Smooth muscle cell (in vitro differentiated cells): ENCODE measurements at regions not wholly inside any gene's neighbourhood (a gene's known extent, or its start where the extent isn't known, plus 50 kb on each side); places are given as distances from the start of the nearest gene placed in this dataset.

ENCODE experiments used
- DNase-seq: peaks from one replicate; lab custom pipeline; 2025; ENCODE audit not compliant: unreplicated experiment; lab: John Stamatoyannopoulos, UW
- H2AFZ ChIP-seq: fragments of 200-600 bp; sonication (generic); 2 replicates; pipeline ENCODE4 v1.6.0; 2016; ENCODE audit warnings: antibody characterized with exemption, low read depth, mild to moderate bottlenecking
- H3F3A ChIP-seq: fragments of 200-600 bp; sonication (generic); 2 replicates; pipeline ENCODE4 v1.6.0; 2017; ENCODE audit warnings: antibody characterized with exemption, low read depth
- H3K27ac ChIP-seq: fragments of 200-600 bp; sonication (generic); 2 replicates; pipeline ENCODE4 v1.5.1; 2016; ENCODE audit warnings: low read depth, mild to moderate bottlenecking
- H3K27me3 ChIP-seq: fragments of 200-600 bp; sonication (generic); 2 replicates; pipeline ENCODE4 v1.6.1; 2016; ENCODE audit warnings: low read depth, mild to moderate bottlenecking
- H3K36me3 ChIP-seq: fragments of 200-600 bp; sonication (generic); 2 replicates; pipeline ENCODE4 v1.5.1; 2016; ENCODE audit warnings: low read depth
- H3K4me1 ChIP-seq: fragments of 200-600 bp; sonication (generic); 2 replicates; pipeline ENCODE4 v1.5.1; 2016; ENCODE audit warnings: low read depth
- H3K4me2 ChIP-seq: fragments of 200-600 bp; sonication (generic); 2 replicates; pipeline ENCODE4 v1.6.0; 2016; ENCODE audit warnings: mild to moderate bottlenecking
- H3K4me3 ChIP-seq: fragments of 200-600 bp; sonication (generic); 2 replicates; pipeline ENCODE4 v1.5.1; 2016; ENCODE audit warnings: mild to moderate bottlenecking
- H3K79me2 ChIP-seq: fragments of 200-600 bp; sonication (generic); 2 replicates; pipeline ENCODE4 v1.6.0; 2016; ENCODE audit warnings: low read depth, mild to moderate bottlenecking
- H3K9ac ChIP-seq: fragments of 200-600 bp; sonication (generic); 2 replicates; pipeline ENCODE4 v1.6.0; 2016; ENCODE audit warnings: low read depth
- H3K9me3 ChIP-seq: fragments of 200-600 bp; sonication (generic); replicated peaks from 2 replicates; pipeline ENCODE4 v1.5.1; 2016; ENCODE audit warnings: low read depth
- H4K20me1 ChIP-seq: fragments of 200-600 bp; sonication (generic); 2 replicates; pipeline ENCODE4 v1.6.0; 2016; ENCODE audit warnings: low read depth
- WGBS: methylation state at CpG from one replicate; pipeline ENCODE4 v1.1.7; 2016; ENCODE audit warnings: low lambda C conversion rate; 5-methylcytosine and 5-hydroxymethylcytosine counted together
- TF ChIP-seq, protein P1 (sequence below): fragments of 200-600 bp; sonication (generic); IDR thresholded peaks from 2 replicates; pipeline ENCODE4 v1.5.1; 2017; ENCODE audit warnings: borderline replicate concordance, mild to moderate bottlenecking, antibody characterized with exemption; ENCODE audit not compliant: insufficient read depth, poor library complexity, severe bottlenecking

DNA sequence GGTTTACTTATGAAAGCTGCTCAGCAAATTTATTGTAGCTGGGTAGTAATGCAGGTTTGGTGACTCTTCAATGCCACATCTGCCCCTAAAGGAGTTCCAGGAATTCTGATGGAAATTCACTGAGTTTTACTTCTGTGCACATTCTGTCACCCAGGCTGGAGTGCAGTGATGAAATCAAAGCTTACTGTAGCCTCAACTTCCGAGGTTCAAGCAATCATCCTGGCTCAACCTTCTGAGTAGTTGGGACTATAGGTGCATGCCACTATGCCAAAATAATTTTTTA lies 150.6 kb upstream of the RUNX1 start:
- Histone ChIP-seq H3K79me2 (no peaks in the 10 kb centered on the region), H3K9ac (no peak overlapping the region), H4K20me1 (no peaks in the 10 kb centered on the region), H3F3A (peaks cover 31% of the 10 kb centered on the region), H3K36me3 (no peaks in the 10 kb centered on the region), H3K4me1 (no peaks in the 10 kb centered on the region), H3K27ac (no peak overlapping the region), H3K27me3 (no peaks in the 10 kb centered on the region), H2AFZ (no peak overlapping the region), H3K4me3 (no peak overlapping the region), H3K4me2 (no peak overlapping the region), H3K9me3 (no peaks in the 10 kb centered on the region)
- TF ChIP-seq, protein P1, sequence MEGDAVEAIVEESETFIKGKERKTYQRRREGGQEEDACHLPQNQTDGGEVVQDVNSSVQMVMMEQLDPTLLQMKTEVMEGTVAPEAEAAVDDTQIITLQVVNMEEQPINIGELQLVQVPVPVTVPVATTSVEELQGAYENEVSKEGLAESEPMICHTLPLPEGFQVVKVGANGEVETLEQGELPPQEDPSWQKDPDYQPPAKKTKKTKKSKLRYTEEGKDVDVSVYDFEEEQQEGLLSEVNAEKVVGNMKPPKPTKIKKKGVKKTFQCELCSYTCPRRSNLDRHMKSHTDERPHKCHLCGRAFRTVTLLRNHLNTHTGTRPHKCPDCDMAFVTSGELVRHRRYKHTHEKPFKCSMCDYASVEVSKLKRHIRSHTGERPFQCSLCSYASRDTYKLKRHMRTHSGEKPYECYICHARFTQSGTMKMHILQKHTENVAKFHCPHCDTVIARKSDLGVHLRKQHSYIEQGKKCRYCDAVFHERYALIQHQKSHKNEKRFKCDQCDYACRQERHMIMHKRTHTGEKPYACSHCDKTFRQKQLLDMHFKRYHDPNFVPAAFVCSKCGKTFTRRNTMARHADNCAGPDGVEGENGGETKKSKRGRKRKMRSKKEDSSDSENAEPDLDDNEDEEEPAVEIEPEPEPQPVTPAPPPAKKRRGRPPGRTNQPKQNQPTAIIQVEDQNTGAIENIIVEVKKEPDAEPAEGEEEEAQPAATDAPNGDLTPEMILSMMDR = no peak
- WGBS = 67% methylated on average over 1 of the region's 1 CpG
- no peak for DNase-seq

DNA sequence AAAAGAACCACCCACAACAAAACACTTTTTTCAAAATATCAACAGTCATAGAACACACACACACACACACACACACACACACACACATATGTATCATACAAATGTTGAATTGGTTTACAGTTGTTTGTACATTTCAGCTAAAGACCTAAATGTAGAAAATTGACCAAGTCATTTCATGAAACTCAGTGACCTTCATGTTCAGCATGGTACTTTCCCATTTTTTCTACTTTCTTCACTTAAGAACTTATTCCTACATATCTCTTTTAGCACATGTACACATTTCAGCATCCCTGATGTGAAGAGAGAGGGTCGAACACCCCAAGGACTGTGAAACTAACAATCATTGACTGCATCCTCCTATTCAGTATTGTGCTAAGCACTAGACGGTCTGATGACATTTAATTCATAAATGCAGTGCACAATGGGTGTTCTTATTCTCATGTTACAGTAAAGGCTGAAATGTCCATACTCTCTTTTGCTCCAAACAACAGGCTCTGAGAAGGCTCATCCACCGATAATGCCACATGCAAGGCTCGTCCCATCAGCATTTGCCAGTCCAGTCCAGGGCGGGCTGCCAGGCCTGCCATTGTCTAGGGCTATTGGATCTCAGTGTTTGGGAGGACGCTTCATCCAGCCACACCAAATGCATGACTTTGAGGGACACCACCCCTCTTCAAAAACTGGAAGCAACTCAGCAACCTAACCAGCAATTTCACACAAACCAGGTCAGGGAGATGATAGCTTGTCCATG lies 150.1 kb upstream of the RUNX1 start:
- 96% methylated on average over 6 of the region's 6 CpGs for WGBS
- Histone ChIP-seq H3K79me2 (no peaks in the 10 kb centered on the region), H3K4me1 (no peaks in the 10 kb centered on the region), H3K4me2 (no peak overlapping the region), H3F3A (peaks cover 30% of the 10 kb centered on the region), H3K9me3 (no peaks in the 10 kb centered on the region), H3K4me3 (no peak overlapping the region), H4K20me1 (no peaks in the 10 kb centered on the region), H3K27ac (peak overlapping the region; percentile 87), H2AFZ (no peak overlapping the region), H3K36me3 (no peaks in the 10 kb centered on the region), H3K9ac (no peak overlapping the region), H3K27me3 (no peaks in the 10 kb centered on the region)
- TF ChIP-seq, protein P1 = no peak
- DNase-seq = no peak

DNA sequence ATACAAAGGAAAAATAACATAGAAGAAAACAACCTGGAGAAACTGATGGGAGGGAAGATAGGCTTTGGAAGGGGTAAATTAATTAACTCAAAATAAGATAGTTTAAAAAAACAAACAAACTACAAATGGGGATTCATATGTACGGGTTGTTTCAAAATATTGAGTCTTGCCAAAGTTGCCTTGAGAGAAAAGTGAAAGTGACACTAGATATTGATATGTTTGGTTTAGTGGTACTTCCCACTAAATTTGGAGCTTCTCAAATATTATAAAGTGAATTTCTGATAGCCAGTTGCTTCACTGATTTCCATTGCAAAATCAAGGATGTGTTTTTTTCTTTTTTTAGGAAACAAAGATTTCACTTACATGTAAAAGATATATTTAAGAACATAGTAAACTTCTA lies 149.5 kb upstream of the RUNX1 start:
- Histone ChIP-seq H2AFZ (no peak overlapping the region), H3K27ac (peak overlapping the region; percentile 87), H3K9ac (peak overlapping the region; percentile 35), H3F3A (peaks cover 24% of the 10 kb centered on the region), H3K27me3 (no peaks in the 10 kb centered on the region), H3K9me3 (no peaks in the 10 kb centered on the region), H3K4me3 (no peak overlapping the region), H4K20me1 (no peaks in the 10 kb centered on the region), H3K79me2 (no peaks in the 10 kb centered on the region), H3K4me1 (no peaks in the 10 kb centered on the region), H3K4me2 (no peak overlapping the region), H3K36me3 (no peaks in the 10 kb centered on the region)
- 28% methylated on average over 1 of the region's 1 CpG for WGBS
- no peak for DNase-seq
- TF ChIP-seq, protein P1 = no peak

DNA sequence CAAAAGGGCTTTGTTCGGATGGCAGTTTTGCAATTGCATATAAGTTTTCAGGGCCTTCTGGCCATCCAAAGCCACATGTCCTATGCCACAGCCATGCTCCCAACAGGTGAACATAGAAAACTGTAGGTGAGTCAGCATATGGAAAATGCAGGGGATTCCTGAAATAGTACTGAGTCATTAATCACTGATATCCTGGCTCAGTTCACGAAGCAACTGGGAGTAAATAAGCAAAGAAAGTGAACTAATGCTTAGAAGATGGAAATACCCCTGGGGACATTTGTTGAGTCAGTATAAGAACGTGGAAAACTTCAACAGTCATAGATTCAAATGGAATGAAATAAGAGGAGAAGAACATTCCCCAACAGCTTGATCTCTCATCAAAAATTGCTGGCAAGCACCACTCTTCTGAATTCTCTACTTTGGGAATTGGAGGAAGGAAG lies 148.9 kb upstream of the RUNX1 start:
- Histone ChIP-seq H4K20me1 (no peaks in the 10 kb centered on the region), H3K36me3 (no peaks in the 10 kb centered on the region), H3K27me3 (no peaks in the 10 kb centered on the region), H3F3A (peaks cover 22% of the 10 kb centered on the region), H3K79me2 (no peaks in the 10 kb centered on the region), H2AFZ (no peak overlapping the region), H3K9ac (peak overlapping the region; percentile 35), H3K27ac (peak overlapping the region; percentile 87), H3K4me2 (no peak overlapping the region), H3K4me1 (no peaks in the 10 kb centered on the region), H3K9me3 (no peaks in the 10 kb centered on the region), H3K4me3 (no peak overlapping the region)
- TF ChIP-seq, protein P1 = no peak
- WGBS = 30% methylated on average over 3 of the region's 3 CpGs
- no peak for DNase-seq
